ENCODE measurements at regions not wholly inside any gene's neighbourhood (a gene's known extent, or its start where the extent isn't known, plus 50 kb on each side); places are given as distances from the start of the nearest gene placed in this dataset.
"Not testable (repeated sequence)": the region's sequence is repeated elsewhere in the genome, so short reads cannot be mapped to it uniquely, and the experiment has no call there.

DNA sequence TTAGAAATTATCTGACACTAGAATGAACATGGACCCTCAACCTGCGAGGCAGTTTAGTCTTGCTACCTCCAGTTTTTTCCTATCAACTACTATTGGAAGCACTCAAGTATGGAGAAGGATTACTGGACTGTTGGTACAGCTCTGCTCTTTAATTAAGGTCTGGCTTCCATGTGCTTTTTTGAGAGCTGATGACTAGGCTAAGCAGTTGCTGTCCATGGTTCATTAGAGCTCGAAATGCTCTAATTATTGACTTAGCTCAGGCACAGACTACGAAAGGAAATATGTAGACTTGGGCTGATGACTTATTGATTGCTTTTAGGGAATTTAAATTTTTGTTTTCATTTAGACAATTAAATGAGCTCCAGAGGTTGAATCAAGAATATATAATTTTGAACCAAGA lies 1281.6 kb downstream of the HACE1 start:
- no peak for DNase-seq (ENCODE audit: low spot score)

- DNase-seq (ENCODE audit: low spot score), result no peak
Observed at GRCh38 chr6:103570431-103570830, 1289.3 kb downstream of the HACE1 start.

DNA sequence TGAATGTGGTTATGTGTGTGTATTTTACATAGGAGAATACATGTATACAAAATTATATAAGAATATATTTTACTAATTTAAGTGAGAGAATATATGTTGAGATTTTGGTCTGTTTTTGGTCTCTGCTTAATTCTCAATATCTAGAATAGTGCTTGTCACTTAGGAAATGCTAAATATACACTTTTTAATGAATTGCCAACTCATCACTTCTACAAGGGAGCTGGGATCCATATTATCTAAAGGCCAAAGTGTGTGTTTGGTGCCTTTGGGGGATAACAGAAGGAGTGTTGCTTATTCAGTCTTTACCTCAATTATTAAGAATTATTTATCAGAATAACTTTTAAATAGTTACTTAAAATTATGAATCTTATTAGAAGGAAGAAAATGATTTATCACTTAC lies 1304.8 kb downstream of the HACE1 start:
- DNase-seq (ENCODE audit: low spot score), result no peak

- no peak for DNase-seq (ENCODE audit: low spot score)
Observed at GRCh38 chr6:103538381-103538780, 1321.3 kb downstream of the HACE1 start.

GRCh38 chr6:103534814-103535213 lies 1324.9 kb downstream of the HACE1 start:
- no peak for DNase-seq (ENCODE audit: low spot score)

DNA sequence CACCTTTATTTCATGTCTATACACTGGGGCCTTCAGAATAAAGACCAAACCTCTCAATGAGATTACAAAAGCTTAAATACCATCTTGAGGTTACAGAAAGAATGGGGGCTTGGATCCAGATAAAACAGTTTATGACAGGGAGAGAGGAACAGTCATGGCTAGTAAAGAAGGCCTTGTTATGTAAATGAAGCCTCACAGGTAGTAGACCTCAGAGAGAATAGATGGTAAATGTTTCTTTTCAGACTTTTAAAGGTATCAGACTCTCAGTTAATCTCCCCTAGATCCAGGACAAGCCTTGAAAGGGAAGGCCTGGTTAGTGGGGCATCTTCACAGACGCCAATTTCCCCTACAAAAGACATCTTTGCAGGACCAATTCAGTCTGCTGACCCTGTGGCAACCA lies 1325.6 kb downstream of the HACE1 start:
- DNase-seq (ENCODE audit: low spot score), result no peak

DNA sequence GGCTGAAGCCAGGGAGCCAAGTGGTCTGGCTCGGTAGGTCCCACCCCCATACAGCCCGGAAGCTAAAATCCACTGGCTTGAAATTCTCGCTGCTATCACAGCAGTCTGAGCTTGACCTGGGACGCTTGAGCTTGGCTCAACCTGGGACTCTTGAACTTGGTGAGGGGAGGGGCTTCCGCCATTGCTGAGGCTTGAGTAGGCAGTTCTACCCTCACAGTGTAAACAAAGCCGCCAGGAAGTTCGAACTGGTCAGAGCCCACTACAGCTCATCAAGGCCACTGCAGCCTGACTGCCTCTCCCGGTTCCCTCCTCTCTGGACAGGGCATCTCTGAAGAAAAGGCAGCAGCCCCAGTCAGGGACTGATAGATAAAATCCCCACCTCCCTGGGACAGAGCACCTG lies 1337.7 kb downstream of the HACE1 start:
- DNase-seq (ENCODE audit: low spot score), result no peak

DNA sequence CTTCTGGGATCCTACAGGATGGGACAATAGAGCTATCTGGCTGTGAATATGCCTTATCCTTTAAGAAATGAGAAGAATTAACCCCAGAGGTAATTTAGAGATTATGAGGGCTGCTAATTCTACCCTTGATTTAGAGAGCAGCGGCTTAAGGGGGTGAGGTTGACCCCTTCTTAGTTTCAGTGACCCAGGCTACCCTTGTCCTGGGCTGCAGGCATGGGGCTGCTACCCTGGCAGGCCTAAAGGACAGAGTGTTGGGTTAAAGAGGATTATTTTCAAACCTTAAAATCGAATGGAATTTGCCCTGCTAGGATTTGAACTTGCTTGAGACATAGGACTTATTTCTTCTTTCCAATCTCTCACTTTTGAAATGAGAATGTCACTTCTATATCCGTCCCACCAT lies 1343.4 kb downstream of the HACE1 start:
- DNase-seq (ENCODE audit: low spot score), result no peak

GRCh38 chr6:103507052-103507451 lies 1352.7 kb downstream of the HACE1 start:
- no peak for DNase-seq (ENCODE audit: low spot score)

DNA sequence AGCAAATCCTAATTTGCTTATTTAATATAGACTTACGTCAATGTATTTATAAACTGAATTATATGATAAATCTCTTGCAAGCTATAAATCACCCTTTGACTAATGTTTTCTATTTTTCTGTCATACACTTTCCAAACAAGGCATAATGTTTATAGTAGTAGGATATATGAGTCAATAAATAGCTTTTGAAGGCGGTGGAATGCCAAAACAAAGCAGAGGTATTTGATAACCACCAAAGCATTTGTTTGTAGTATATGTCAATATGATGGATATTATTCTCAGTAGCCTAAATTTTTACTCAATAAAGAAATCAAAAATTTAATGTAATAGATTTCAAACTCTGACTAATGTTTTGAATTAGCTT lies 1354.6 kb downstream of the HACE1 start:
- DNase-seq (ENCODE audit: low spot score), result no peak

- no peak for DNase-seq (ENCODE audit: low spot score)
Observed at GRCh38 chr6:103504501-103505154, 1355.1 kb downstream of the HACE1 start.

- not testable (repeated sequence) for DNase-seq (ENCODE audit: low spot score)
Observed at GRCh38 chr6:103496588-103496987, 1363.1 kb downstream of the HACE1 start.

DNA sequence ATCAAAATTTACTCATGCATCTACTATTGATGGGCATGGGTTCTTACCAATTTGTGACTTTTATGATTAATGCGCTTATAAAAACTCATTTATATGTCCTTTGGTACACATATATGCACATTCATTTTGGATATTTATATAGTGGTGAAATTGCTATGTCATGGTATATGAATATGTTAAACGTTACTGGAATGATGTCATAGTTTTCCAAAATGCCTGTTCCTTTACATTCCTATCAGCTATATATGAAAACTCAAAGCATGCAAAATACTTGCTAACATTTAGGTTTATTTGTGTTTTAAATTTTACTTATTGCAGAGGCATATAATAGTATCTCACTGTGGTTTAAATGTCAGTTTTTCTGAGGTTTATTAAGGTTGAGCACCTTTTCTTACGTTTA lies 1403.1 kb downstream of the HACE1 start:
- DNase-seq (ENCODE audit: low spot score), result no peak

DNA sequence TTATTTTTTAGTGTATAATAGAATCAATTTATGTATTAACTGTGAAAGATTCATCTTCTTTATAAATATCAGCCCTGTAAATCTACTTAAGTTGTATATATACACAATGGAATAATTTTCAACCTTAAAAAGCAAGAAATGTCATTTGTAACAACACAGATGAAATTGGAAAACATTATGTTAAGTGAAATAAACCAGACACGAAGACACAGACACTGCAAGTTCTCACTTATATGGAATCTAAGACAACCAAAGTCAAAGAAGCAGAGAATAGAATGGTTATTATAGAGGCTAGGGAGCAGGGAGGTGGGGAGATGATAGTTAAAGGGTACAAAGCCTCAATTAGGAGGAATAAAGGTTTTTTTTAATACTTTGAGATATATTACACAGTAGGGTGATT lies 1404.4 kb downstream of the HACE1 start:
- no peak for DNase-seq (ENCODE audit: low spot score)

DNA sequence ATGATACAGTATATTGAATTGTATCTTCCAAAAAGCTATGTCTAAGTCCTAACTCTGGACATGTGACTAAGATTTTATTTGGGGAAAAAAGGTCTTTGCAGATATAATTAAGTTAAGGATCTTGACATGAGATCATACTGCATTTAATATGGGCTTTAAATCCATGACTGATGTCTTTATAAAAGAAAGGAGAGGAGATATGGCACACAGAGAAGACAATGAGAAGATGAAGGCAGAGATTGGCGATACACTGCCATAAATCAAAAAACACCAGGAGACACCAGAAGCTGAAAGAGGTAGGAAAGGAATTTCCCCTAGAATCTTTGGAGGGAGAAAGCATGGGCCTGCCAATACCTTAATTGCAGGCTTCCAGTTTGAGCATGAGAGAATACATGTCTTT lies 1450.2 kb downstream of the HACE1 start:
- DNase-seq (ENCODE audit: low spot score), result no peak

GRCh38 chr6:103405321-103405720 lies 1454.4 kb downstream of the HACE1 start:
- DNase-seq (ENCODE audit: low spot score), result no peak

GRCh38 chr6:103404799-103405198 lies 1454.9 kb downstream of the HACE1 start:
- DNase-seq (ENCODE audit: low spot score), result no peak

DNA sequence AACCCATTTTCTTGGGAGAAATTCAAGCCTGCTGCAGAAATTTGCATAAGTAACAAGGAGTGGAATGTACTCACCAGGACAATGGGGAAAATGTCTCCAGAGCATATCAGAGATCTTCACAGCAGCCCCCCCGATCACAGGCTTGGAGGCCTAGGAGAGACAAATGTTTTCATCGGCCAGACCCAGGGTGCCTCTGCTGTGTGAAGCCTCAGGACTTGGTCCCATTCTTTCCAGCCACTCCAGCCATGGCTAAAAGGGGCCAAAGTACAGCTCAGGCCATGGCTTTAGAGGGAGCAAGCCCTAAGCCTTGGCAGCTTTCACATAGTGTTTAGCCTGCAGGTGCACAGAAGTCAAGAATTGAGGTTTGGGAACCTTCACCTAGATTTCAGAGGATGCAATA lies 1463.0 kb downstream of the HACE1 start:
- DNase-seq (ENCODE audit: low spot score), result no peak

DNA sequence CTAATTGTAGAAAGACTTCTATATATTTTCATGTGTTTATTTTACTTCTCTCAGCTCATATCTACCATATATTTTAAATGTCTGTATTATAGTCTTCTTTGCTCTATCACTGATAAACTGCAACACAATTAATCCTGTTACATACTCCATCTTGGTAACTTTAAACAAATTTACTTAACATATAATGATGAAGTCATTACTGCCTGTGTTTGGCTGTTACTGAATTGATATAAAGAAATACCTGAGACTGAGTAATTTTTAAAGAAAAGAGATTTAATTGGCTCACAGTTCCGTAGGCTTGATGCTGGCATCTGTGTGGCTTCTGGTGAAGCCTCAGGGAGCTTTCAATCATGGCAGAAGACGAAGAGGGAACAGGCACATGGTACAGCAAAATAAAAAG lies 1480.4 kb downstream of the HACE1 start:
- DNase-seq (ENCODE audit: low spot score), result no peak

DNA sequence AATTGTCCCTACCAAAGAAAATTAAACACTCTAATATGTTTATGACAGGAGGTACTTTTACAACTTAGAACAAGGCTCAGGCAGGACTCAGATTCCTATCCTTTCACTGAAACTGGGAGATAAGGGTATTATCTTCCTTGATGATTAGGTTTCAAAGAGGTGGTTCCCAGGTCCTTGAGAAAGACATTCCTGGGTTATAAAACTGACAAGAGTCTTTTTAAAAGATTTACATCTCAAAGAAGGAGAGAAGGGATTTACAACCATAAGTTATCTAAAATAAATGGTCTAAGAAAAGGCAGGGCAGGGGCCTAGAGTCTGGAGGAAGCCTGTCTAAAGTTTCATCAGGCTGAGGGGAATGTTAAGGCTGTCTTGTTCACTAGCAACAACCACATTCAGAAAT lies 1492.5 kb downstream of the HACE1 start:
- no peak for DNase-seq (ENCODE audit: low spot score)

- DNase-seq (ENCODE audit: low spot score), result no peak
Observed at GRCh38 chr6:103356531-103356930, 1503.2 kb downstream of the HACE1 start.

DNA sequence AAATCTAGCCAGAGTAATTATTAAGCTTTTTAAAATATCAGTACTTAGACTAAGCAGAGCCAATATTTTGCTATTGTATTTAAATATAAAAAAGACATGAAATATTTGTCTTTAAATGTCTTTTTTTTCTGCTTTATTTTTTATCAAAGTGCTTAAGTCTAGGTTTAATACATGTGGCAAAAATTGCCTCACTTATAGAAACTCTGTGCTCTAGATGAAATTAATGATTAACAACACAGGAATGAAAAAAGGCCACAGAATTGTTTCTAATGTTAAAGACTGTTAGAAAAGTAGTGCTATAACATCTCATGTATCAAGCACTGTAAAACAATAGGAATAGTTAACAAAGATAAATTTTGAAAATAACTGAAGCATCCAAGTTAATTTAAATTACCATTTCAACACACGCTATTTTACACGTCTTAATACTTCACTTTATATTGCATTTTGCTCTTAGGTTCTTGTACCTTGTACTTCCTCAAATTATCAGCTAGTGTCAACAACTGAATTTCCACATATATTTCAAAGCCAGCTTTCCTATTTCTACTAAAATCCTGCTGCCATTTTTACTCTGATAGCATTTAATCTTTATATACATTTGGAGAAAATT lies 1515.1 kb downstream of the HACE1 start:
- DNase-seq (ENCODE audit: low spot score), result no peak

DNA sequence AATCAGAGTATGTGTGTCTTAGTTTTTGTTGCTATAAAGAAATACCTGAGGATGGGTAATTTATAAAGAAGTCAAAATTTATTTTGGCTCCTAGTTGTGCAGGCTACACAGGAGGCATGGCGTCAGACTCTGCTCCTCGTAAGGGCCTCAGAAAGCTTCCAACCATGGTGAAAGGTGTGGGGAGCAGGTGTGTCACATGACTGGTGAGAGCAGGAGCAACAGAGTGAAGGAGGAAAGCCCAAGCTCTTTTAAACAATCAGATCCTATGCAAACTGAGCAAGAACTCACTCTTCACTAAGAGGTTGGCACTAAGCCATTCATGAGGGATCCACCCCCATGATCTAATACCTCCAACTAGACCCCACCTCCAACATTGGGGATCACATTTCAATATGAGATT lies 1524.3 kb downstream of the HACE1 start:
- no peak for DNase-seq (ENCODE audit: low spot score)

Measured in globus pallidus (tissue), 1 donor.